A204.1 (cell line): ENCODE measurements at regions not wholly inside any gene's neighbourhood (a gene's known extent, or its start where the extent isn't known, plus 50 kb on each side); places are given as distances from the start of the nearest gene placed in this dataset.
"Not testable (repeated sequence)": the region's sequence is repeated elsewhere in the genome, so short reads cannot be mapped to it uniquely, and the experiment has no call there.

Experiments used
- FAIRE-seq: peaks from 2 replicates; lab custom pipeline; 2012; peaks lifted over from hg19 to GRCh38; lab: Jason Lieb, UNC

- FAIRE-seq = no peak
Measured at GRCh38 chr11:112310848-112311247, 50.2 kb upstream of the PLET1 start.

GRCh38 chr11:112315057-112315720, 54.5 kb upstream of the PLET1 start:
- no peak for FAIRE-seq

GRCh38 chr11:112315861-112316739, 55.4 kb upstream of the PLET1 start:
- FAIRE-seq = no peak

- FAIRE-seq = no peak
Measured at GRCh38 chr11:112316971-112317370, 56.3 kb upstream of the PLET1 start.

- FAIRE-seq = no peak
Measured at GRCh38 chr11:112318184-112318591, 57.5 kb upstream of the PLET1 start.

- FAIRE-seq = no peak
Measured at GRCh38 chr11:112318661-112319060, 58.0 kb upstream of the PLET1 start.

- FAIRE-seq = no peak
Measured at GRCh38 chr11:112320668-112321067, 60.0 kb upstream of the PLET1 start.

GRCh38 chr11:112321501-112322172, 61.0 kb upstream of the PLET1 start:
- no peak for FAIRE-seq

GRCh38 chr11:112322173-112322790, 61.6 kb upstream of the PLET1 start:
- no peak for FAIRE-seq

- FAIRE-seq = no peak
Measured at GRCh38 chr11:112334381-112334780, 73.7 kb upstream of the PLET1 start.

- FAIRE-seq = no peak
Measured at GRCh38 chr11:112336356-112336886, 75.8 kb upstream of the PLET1 start.

- FAIRE-seq = no peak
Measured at GRCh38 chr11:112339566-112339965, 78.9 kb upstream of the PLET1 start.

- no peak for FAIRE-seq
Measured at GRCh38 chr11:112343368-112344039, 82.8 kb upstream of the PLET1 start.

GRCh38 chr11:112344040-112344413, 83.4 kb upstream of the PLET1 start:
- no peak for FAIRE-seq

- FAIRE-seq = no peak
Measured at GRCh38 chr11:112345166-112345565, 84.5 kb upstream of the PLET1 start.

- no peak for FAIRE-seq
Measured at GRCh38 chr11:112345706-112346105, 85.0 kb upstream of the PLET1 start.

- no peak for FAIRE-seq
Measured at GRCh38 chr11:112346586-112346985, 85.9 kb upstream of the PLET1 start.

- no peak for FAIRE-seq
Measured at GRCh38 chr11:112348480-112349029, 87.9 kb upstream of the PLET1 start.

- FAIRE-seq = not testable (repeated sequence)
Measured at GRCh38 chr11:112351423-112351822, 90.8 kb upstream of the PLET1 start.

GRCh38 chr11:112352907-112353306, 92.2 kb upstream of the PLET1 start:
- FAIRE-seq = no peak

GRCh38 chr11:112354364-112354763, 93.7 kb upstream of the PLET1 start:
- FAIRE-seq = no peak

GRCh38 chr11:112355726-112356125, 95.1 kb upstream of the PLET1 start:
- no peak for FAIRE-seq
